B cell (primary cell): ENCODE measurements at regions not wholly inside any gene's neighbourhood (a gene's known extent, or its start where the extent isn't known, plus 50 kb on each side); places are given as distances from the start of the nearest gene placed in this dataset.

Experiments used
- ATAC-seq: fragments of 200-7000 bp; cut with Tn5 transposase; one replicate; pipeline ENCODE4 v1.10.0; 2021; ENCODE audit warnings: low read depth, mild to moderate bottlenecking, moderate number of reproducible peaks, moderate library complexity
- CTCF ChIA-PET: fragments of 350-600 bp; sonication (Branson Sonifier 250); formaldehyde crosslinking; loops from one replicate; lab custom pipeline; 2021; ENCODE audit warnings: antibody characterized with exemption, inconsistent platforms; lab: Charles Lee
- POLR2A ChIA-PET: fragments of 350-600 bp; sonication (Branson Sonifier 250); formaldehyde crosslinking; loops from one replicate; lab custom pipeline; 2021; ENCODE audit warnings: antibody characterized with exemption; lab: Charles Lee
- DNase-seq: peaks from one replicate; pipeline ENCODE4 v3.0.0; 2013
- H2AFZ ChIP-seq: 2 replicates; pipeline ENCODE4 v1.6.1; 2012; ENCODE audit warnings: mild to moderate bottlenecking, low read depth, low read length; ENCODE audit not compliant: insufficient read depth, poor library complexity, severe bottlenecking
- H3K27ac ChIP-seq, 2 donors: 1 replicate in 1 of 2; 2 replicates in 1 of 2; pipeline ENCODE4 v1.5.1; 2012 to 2013; ENCODE audit warnings: low read length in 2 of 2, mild to moderate bottlenecking in 2 of 2, moderate library complexity in 1 of 2
- H3K27me3 ChIP-seq, 4 experiments: fragments of 200-600 bp in 1 of 4; sonication (generic) in 1 of 4; replicated peaks in 1 of 4; 1 replicate in 2 of 4; 2 replicates in 2 of 4; pipeline versions ENCODE4 v1.6.1 to v1.7.0; 2013 to 2016; ENCODE audit warnings: low read length in 3 of 4, mild to moderate bottlenecking in 2 of 4, mixed read lengths in 1 of 4, moderate library complexity in 1 of 4; ENCODE audit not compliant: insufficient read depth in 4 of 4, control insufficient read depth in 3 of 4; ENCODE audit errors: control extremely low read depth in 1 of 4
- H3K36me3 ChIP-seq, 2 experiments: replicated peaks in 1 of 2; 1 replicate in 1 of 2; 2 replicates in 1 of 2; pipeline versions ENCODE4 v1.6.1 to v1.7.1; 2013; ENCODE audit warnings: low read length in 1 of 2; ENCODE audit not compliant: insufficient read depth in 2 of 2, control insufficient read depth in 1 of 2; ENCODE audit errors: control extremely low read depth in 1 of 2, extremely low read depth in 1 of 2
- H3K4me1 ChIP-seq, 2 donors: fragments of 200-600 bp in 1 of 2; sonication (generic) in 1 of 2; 1 replicate in 1 of 2; 2 replicates in 1 of 2; pipeline versions ENCODE4 v1.5.1 to v1.6.1; 2013 to 2017; ENCODE audit warnings: low read length in 2 of 2; ENCODE audit not compliant: control insufficient read depth in 2 of 2, insufficient read depth in 2 of 2
- H3K4me2 ChIP-seq: replicated peaks from 2 replicates; pipeline ENCODE3; 2012; ENCODE audit warnings: mild to moderate bottlenecking, low read depth, low read length; ENCODE audit not compliant: poor library complexity, severe bottlenecking
- H3K4me3 ChIP-seq, 5 experiments: fragments of 200-600 bp in 1 of 5; sonication (generic) in 1 of 5; 1 replicate in 3 of 5; 2 replicates in 2 of 5; pipeline versions ENCODE4 v1.5.1 to v1.7.0; 2011 to 2016; ENCODE audit warnings: low read length in 4 of 5, mild to moderate bottlenecking in 4 of 5, low read depth in 2 of 5, control low read depth in 1 of 5, moderate library complexity in 1 of 5; ENCODE audit not compliant: insufficient read depth in 1 of 5; ENCODE audit errors: control extremely low read depth in 1 of 5, extremely low read depth in 1 of 5
- H3K79me2 ChIP-seq: fragments of 200-600 bp; sonication (generic); one replicate; pipeline ENCODE4 v1.6.0; 2016; ENCODE audit warnings: low read length; ENCODE audit not compliant: control insufficient read depth, insufficient read depth
- H3K9ac ChIP-seq: fragments of 200-600 bp; sonication (generic); 2 replicates; pipeline ENCODE4 v1.6.1; 2017; ENCODE audit warnings: mild to moderate bottlenecking, low read length, moderate library complexity
- H3K9me3 ChIP-seq, 3 donors: one replicate each; pipeline versions ENCODE4 v1.6.1 to v1.7.1; 2013; ENCODE audit warnings: low read length in 2 of 3; ENCODE audit not compliant: control insufficient read depth in 2 of 3, insufficient read depth in 1 of 3; ENCODE audit errors: control extremely low read depth in 1 of 3
- H4K20me1 ChIP-seq: 2 replicates; pipeline ENCODE4 v1.6.0; 2012; ENCODE audit warnings: mild to moderate bottlenecking, low read length; ENCODE audit not compliant: insufficient read depth, control insufficient read depth, poor library complexity, severe bottlenecking
- H3K27ac Mint-ChIP-seq: one replicate; pipeline ENCODE4 v1.8.0; 2021; ENCODE audit warnings: mixed read lengths
- H3K27me3 Mint-ChIP-seq: one replicate; pipeline ENCODE4 v1.8.0; 2021; ENCODE audit warnings: mixed read lengths
- H3K4me1 Mint-ChIP-seq: one replicate; pipeline ENCODE4 v1.8.0; 2021; ENCODE audit warnings: mixed read lengths
- H3K4me3 Mint-ChIP-seq: one replicate; pipeline ENCODE4 v1.8.0; 2021; ENCODE audit warnings: mixed read lengths
- H3K9me3 Mint-ChIP-seq: one replicate; pipeline ENCODE4 v1.8.0; 2022; ENCODE audit warnings: mixed read lengths; ENCODE audit not compliant: insufficient read depth
- EZH2 ChIP-seq: IDR thresholded peaks from 2 replicates; pipeline ENCODE4 v1.6.1; 2012; ENCODE audit warnings: borderline replicate concordance, low read depth, mild to moderate bottlenecking, moderate library complexity, low read length; ENCODE audit not compliant: insufficient read depth, poor library complexity, severe bottlenecking
- WGBS: methylation state at CpG from one replicate; pipeline ENCODE4 v1.1.5; 2013; ENCODE audit warnings: missing lambda C conversion rate; ENCODE audit not compliant: insufficient coverage; 5-methylcytosine and 5-hydroxymethylcytosine counted together
- intact Hi-C: fragments of 100-400 bp; cut with micrococcal nuclease; formaldehyde crosslinking; loops from one replicate; pipeline ENCODE4 v1.10.0; 2022
- TF ChIP-seq, protein P1 (sequence below): fragments of 200-600 bp; IDR thresholded peaks from one replicate; pipeline ENCODE4 v1.8.0; 2022; ENCODE audit warnings: antibody characterized with exemption, mild to moderate bottlenecking

DNA sequence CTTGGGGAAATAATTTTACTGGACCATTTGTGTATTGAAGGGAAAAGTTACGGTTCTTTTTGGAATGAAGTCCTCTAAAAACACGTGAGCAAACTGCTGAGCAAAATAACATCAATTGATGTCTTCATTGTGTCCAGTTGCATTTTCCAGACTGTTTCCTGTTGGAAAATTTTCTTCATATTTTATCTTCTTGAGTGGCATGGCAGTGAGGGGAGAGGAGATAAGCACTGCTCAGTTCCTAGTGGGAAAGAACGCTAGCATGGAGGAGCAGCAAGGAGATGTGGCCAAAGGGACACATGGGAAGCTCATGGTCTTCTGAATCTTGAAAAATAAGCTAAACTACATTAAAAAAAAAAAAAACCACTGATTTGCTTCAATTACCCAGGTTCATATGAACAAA is 776.0 kb downstream of the TFAP2A start:
- intact Hi-C loops = no loop called here
- ATAC-seq (no peak), DNase-seq (no peak)
- Histone ChIP-seq H2AFZ (no peak overlapping the region), H4K20me1 (no peaks in the 10 kb centered on the region), H3K4me2 (no peak overlapping the region), H3K4me1 (no peaks in the 10 kb centered on the region), H3K4me3 (no peak overlapping the region), H3K9ac (no peak overlapping the region), H3K79me2 (no peaks in the 10 kb centered on the region), H3K36me3 (no peaks in the 10 kb centered on the region), H3K9me3 (peaks cover 0 to 4% (median 0%) of the 10 kb centered on the region in 3 donors), H3K27me3 (no peaks in the 10 kb centered on the region), H3K27ac (no peak overlapping the region)
- no peaks in the 10 kb centered on the region for H3K9me3 Mint-ChIP-seq
- no peak overlapping the region for H3K4me3 Mint-ChIP-seq
- TF ChIP-seq, protein P1, sequence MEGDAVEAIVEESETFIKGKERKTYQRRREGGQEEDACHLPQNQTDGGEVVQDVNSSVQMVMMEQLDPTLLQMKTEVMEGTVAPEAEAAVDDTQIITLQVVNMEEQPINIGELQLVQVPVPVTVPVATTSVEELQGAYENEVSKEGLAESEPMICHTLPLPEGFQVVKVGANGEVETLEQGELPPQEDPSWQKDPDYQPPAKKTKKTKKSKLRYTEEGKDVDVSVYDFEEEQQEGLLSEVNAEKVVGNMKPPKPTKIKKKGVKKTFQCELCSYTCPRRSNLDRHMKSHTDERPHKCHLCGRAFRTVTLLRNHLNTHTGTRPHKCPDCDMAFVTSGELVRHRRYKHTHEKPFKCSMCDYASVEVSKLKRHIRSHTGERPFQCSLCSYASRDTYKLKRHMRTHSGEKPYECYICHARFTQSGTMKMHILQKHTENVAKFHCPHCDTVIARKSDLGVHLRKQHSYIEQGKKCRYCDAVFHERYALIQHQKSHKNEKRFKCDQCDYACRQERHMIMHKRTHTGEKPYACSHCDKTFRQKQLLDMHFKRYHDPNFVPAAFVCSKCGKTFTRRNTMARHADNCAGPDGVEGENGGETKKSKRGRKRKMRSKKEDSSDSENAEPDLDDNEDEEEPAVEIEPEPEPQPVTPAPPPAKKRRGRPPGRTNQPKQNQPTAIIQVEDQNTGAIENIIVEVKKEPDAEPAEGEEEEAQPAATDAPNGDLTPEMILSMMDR = no peak
- no peak for TF ChIP-seq EZH2
- ChIA-PET POLR2A (no interaction called here), CTCF (interaction anchor here (0.7 kb wide), 1 partner anchor 68 kb away, joined by 5 read pairs; no protein-coding TSS in a partner anchor)
- no peaks in the 10 kb centered on the region for H3K27me3 Mint-ChIP-seq
- H3K27ac Mint-ChIP-seq = no peak overlapping the region
- WGBS = 100% methylated on average over 1 of the region's 3 CpGs
- H3K4me1 Mint-ChIP-seq = no peaks in the 10 kb centered on the region

DNA sequence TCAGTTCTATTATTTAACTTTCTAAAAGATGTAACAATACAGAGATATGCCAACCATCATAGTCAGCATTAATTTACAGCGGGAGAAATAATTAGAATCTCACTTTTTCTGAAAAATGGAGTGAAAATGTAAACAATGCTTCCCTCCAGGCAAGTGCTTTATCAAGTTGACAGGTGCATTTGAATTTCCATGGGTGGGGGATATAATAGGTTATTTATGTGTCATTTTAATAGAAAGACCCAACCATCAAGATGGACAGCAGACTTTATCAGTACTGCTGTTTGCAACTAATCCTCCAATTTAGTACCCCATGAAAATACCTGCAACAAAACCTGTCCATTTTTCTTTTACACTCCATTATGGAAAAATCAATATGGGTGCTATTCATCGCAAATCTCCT is 780.1 kb downstream of the TFAP2A start:
- no peaks in the 10 kb centered on the region for H3K27me3 ChIP-seq
- H3K27ac ChIP-seq = no peak overlapping the region
- intact Hi-C loops = no loop called here
- H3K27me3 Mint-ChIP-seq = no peaks in the 10 kb centered on the region
- peaks cover 2% of the 10 kb centered on the region for H3K9me3 Mint-ChIP-seq
- H3K9ac ChIP-seq = no peak overlapping the region
- DNase-seq = no peak
- H4K20me1 ChIP-seq = no peaks in the 10 kb centered on the region
- no peak for TF ChIP-seq EZH2
- TF ChIP-seq, protein P1 = no peak
- ChIA-PET POLR2A (no interaction called here), CTCF (no interaction called here)
- H3K36me3 ChIP-seq = no peaks in the 10 kb centered on the region
- H3K4me3 ChIP-seq = no peak overlapping the region
- no peak overlapping the region for H3K4me3 Mint-ChIP-seq
- H3K27ac Mint-ChIP-seq = no peak overlapping the region
- peaks cover 0 to 8% (median 5%) of the 10 kb centered on the region in 3 donors for H3K9me3 ChIP-seq
- H3K4me1 ChIP-seq = no peaks in the 10 kb centered on the region
- no peak for ATAC-seq
- WGBS = no CpG with 5 or more reads among the region's 2 CpGs
- H2AFZ ChIP-seq = no peak overlapping the region
- no peak overlapping the region for H3K4me2 ChIP-seq
- no peaks in the 10 kb centered on the region for H3K4me1 Mint-ChIP-seq
- no peaks in the 10 kb centered on the region for H3K79me2 ChIP-seq
